SK-N-SH treated with all-trans-retinoic acid at 6 μM for 48 hours (cell line): ENCODE measurements at regions not wholly inside any gene's neighbourhood (a gene's known extent, or its start where the extent isn't known, plus 50 kb on each side); places are given as distances from the start of the nearest gene placed in this dataset.

Experiments used
- ATAC-seq: fragments of 200-7000 bp; cut with Tn5 transposase; 3 replicates; pipeline ENCODE4 v1.9.1; 2020; ENCODE audit warnings: mild to moderate bottlenecking, moderate library complexity
- BACH2 ChIP-seq: fragments of 250-450 bp; sonication (Bioruptor Pico); IDR thresholded peaks from 2 replicates; pipeline ENCODE4 v1.9.0; 2021; ENCODE audit warnings: mild to moderate bottlenecking, borderline replicate concordance
- CREB5 ChIP-seq: fragments of 250-450 bp; sonication (Bioruptor Pico); IDR thresholded peaks from 2 replicates; pipeline ENCODE4 v1.5.1; 2020; ENCODE audit warnings: low read depth, mild to moderate bottlenecking, moderate library complexity
- CSDC2 ChIP-seq: fragments of 250-450 bp; sonication (Bioruptor Pico); IDR thresholded peaks from 2 replicates; pipeline ENCODE4 v1.5.0; 2020; ENCODE audit warnings: mild to moderate bottlenecking, moderate library complexity
- ESRRG ChIP-seq: fragments of 250-450 bp; sonication (Bioruptor Pico); IDR thresholded peaks from 2 replicates; pipeline ENCODE4 v1.6.1; 2021; ENCODE audit warnings: mild to moderate bottlenecking
- GLIS3 ChIP-seq: fragments of 250-450 bp; sonication (Bioruptor Pico); IDR thresholded peaks from 2 replicates; pipeline ENCODE4 v1.5.0; 2020; ENCODE audit warnings: mild to moderate bottlenecking, moderate library complexity
- ISL1 ChIP-seq: fragments of 250-450 bp; sonication (Bioruptor Pico); IDR thresholded peaks from 2 replicates; pipeline ENCODE4 v2.1.2; 2022; ENCODE audit warnings: mild to moderate bottlenecking, moderate library complexity
- OSR1 ChIP-seq: fragments of 250-450 bp; sonication (Bioruptor Pico); IDR thresholded peaks from 2 replicates; pipeline ENCODE4 v1.8.0; 2022; ENCODE audit warnings: moderate library complexity, mild to moderate bottlenecking, inconsistent platforms
- PATZ1 ChIP-seq: fragments of 250-450 bp; sonication (Bioruptor Pico); IDR thresholded peaks from 2 replicates; pipeline ENCODE4 v1.8.0; 2020; ENCODE audit warnings: mild to moderate bottlenecking, moderate library complexity, borderline replicate concordance
- POU6F1 ChIP-seq: fragments of 250-450 bp; sonication (Bioruptor Pico); IDR thresholded peaks from 2 replicates; pipeline ENCODE4 v1.8.0; 2021; ENCODE audit warnings: low read depth, mild to moderate bottlenecking, moderate library complexity, borderline replicate concordance
- RARB ChIP-seq: fragments of 250-450 bp; sonication (Bioruptor Pico); IDR thresholded peaks from 2 replicates; pipeline ENCODE4 v1.8.0; 2021; ENCODE audit warnings: mild to moderate bottlenecking, moderate library complexity
- SNAI2 ChIP-seq: fragments of 250-450 bp; sonication (Bioruptor Pico); IDR thresholded peaks from 2 replicates; pipeline ENCODE4 v1.5.0; 2020; ENCODE audit warnings: mild to moderate bottlenecking, moderate library complexity
- TCF4 ChIP-seq: fragments of 250-450 bp; sonication (Bioruptor Pico); IDR thresholded peaks from 2 replicates; pipeline ENCODE4 v1.8.0; 2021; ENCODE audit warnings: mild to moderate bottlenecking, moderate library complexity, borderline replicate concordance
- TOX ChIP-seq: fragments of 250-450 bp; sonication (Bioruptor Pico); IDR thresholded peaks from 2 replicates; pipeline ENCODE4 v1.8.0; 2021; ENCODE audit warnings: mild to moderate bottlenecking, moderate library complexity, borderline replicate concordance
- TSHZ2 ChIP-seq: fragments of 250-450 bp; sonication (Bioruptor Pico); IDR thresholded peaks from 2 replicates; pipeline ENCODE4 v1.5.0; 2020; ENCODE audit warnings: mild to moderate bottlenecking, moderate library complexity
- ZC3H10 ChIP-seq: fragments of 250-450 bp; sonication (Bioruptor Pico); IDR thresholded peaks from 2 replicates; pipeline ENCODE4 v1.5.1; 2021; ENCODE audit warnings: mild to moderate bottlenecking, moderate library complexity
- ZFP3 ChIP-seq: fragments of 250-450 bp; sonication (Bioruptor Pico); IDR thresholded peaks from 2 replicates; pipeline ENCODE4 v1.5.0; 2020; ENCODE audit warnings: mild to moderate bottlenecking, moderate library complexity
- ZFP30 ChIP-seq: fragments of 450-650 bp; formaldehyde crosslinking; IDR thresholded peaks from 2 replicates; pipeline ENCODE4 v1.5.0; 2022; ENCODE audit warnings: mild to moderate bottlenecking, moderate library complexity
- ZNF565 ChIP-seq: fragments of 450-650 bp; formaldehyde crosslinking; conservative IDR thresholded peaks from 2 replicates; pipeline ENCODE4 v1.5.0; 2020; ENCODE audit warnings: low read depth, mild to moderate bottlenecking, moderate library complexity
- ZNF70 ChIP-seq: fragments of 450-650 bp; formaldehyde crosslinking; IDR thresholded peaks from 2 replicates; pipeline ENCODE4 v1.5.0; 2020; ENCODE audit warnings: mild to moderate bottlenecking, moderate library complexity
- ZNF8 ChIP-seq: fragments of 450-650 bp; formaldehyde crosslinking; IDR thresholded peaks from 2 replicates; pipeline ENCODE4 v1.5.0; 2020; ENCODE audit warnings: mild to moderate bottlenecking, moderate library complexity

GRCh38 chr9:99544526-99544925 is 277.2 kb upstream of the NR4A3 start:
- no peak for ATAC-seq
- TF ChIP-seq ZNF8 (CRISPR knock-in tag) (no peak), ZFP3 (CRISPR knock-in tag) (no peak), RARB (CRISPR knock-in tag) (no peak), POU6F1 (CRISPR knock-in tag) (no peak), ISL1 (CRISPR knock-in tag) (no peak), ZC3H10 (no peak), TOX (CRISPR knock-in tag) (no peak), ESRRG (CRISPR knock-in tag) (no peak), SNAI2 (CRISPR knock-in tag) (no peak), BACH2 (no peak), OSR1 (CRISPR knock-in tag) (no peak), ZFP30 (CRISPR knock-in tag) (no peak)

GRCh38 chr9:99549441-99549840 is 272.2 kb upstream of the NR4A3 start:
- TF ChIP-seq ZNF70 (CRISPR knock-in tag) (no peak), SNAI2 (CRISPR knock-in tag) (no peak), CSDC2 (no peak), ZFP3 (CRISPR knock-in tag) (no peak), TOX (CRISPR knock-in tag) (no peak), GLIS3 (no peak), OSR1 (CRISPR knock-in tag) (no peak), TCF4 (CRISPR knock-in tag) (no peak), BACH2 (no peak), ZNF565 (CRISPR knock-in tag) (no peak), TSHZ2 (no peak), ZFP30 (CRISPR knock-in tag) (no peak), PATZ1 (CRISPR knock-in tag) (no peak), ISL1 (CRISPR knock-in tag) (no peak), ESRRG (CRISPR knock-in tag) (no peak)
- no peak for ATAC-seq

- TF ChIP-seq ZNF8 (CRISPR knock-in tag), result no peak
- no peak for TF ChIP-seq POU6F1 (CRISPR knock-in tag)
- no peak for TF ChIP-seq CREB5
- no peak for TF ChIP-seq PATZ1 (CRISPR knock-in tag)
- TF ChIP-seq TCF4 (CRISPR knock-in tag), result no peak
- TF ChIP-seq BACH2, result no peak
- TF ChIP-seq CSDC2, result no peak
- no peak for TF ChIP-seq GLIS3
- no peak for TF ChIP-seq ZFP3 (CRISPR knock-in tag)
- no peak for TF ChIP-seq TSHZ2
- TF ChIP-seq ESRRG (CRISPR knock-in tag), result no peak
- no peak for ATAC-seq
Measured at GRCh38 chr9:99555792-99556191, 265.9 kb upstream of the NR4A3 start.
